ENCODE measurements at regions not wholly inside any gene's neighbourhood (a gene's known extent, or its start where the extent isn't known, plus 50 kb on each side); places are given as distances from the start of the nearest gene placed in this dataset.

- TF ChIP-seq ZSCAN30 (tag by site-specific recombination; IDR thresholded peaks at IDR 0.05) (no peak), ZNF184 (tag by site-specific recombination; IDR thresholded peaks at IDR 0.05) (no peak), ZNF280D (tag by site-specific recombination; IDR thresholded peaks at IDR 0.05) (no peak)
Measured at GRCh38 chrX:39828971-39829370, 268.8 kb downstream of the BCOR start (continued).

GRCh38 chrX:39829965-39830364 is 267.8 kb downstream of the BCOR start:
- no peak overlapping the region for H3K27ac ChIP-seq (ENCODE audit: extremely low read depth, low read depth, low read length)
- CTCF ChIA-PET: interaction anchor here (0.6 to 0.8 kb wide), 3 partner anchors 12 to 279 kb away, joined by 3 to 4 read pairs (median 3); no protein-coding TSS in a partner anchor
- H3K9me3 ChIP-seq (ENCODE audit: control insufficient read depth, insufficient read depth, low read depth, low read length): no peaks in the 10 kb centered on the region
- H3K4me1 ChIP-seq (ENCODE audit: control insufficient read depth, insufficient read depth, low read length): no peaks in the 10 kb centered on the region
- TF ChIP-seq ZNF843 (tag by site-specific recombination; IDR thresholded peaks at IDR 0.05) (no peak), ZFHX2 (tag by site-specific recombination; conservative IDR thresholded peaks at IDR 0.05) (no peak), ZNF416 (tag by site-specific recombination; IDR thresholded peaks at IDR 0.05) (no peak), HOXC10 (CRISPR knock-in tag; IDR thresholded peaks at IDR 0.05) (no peak), ZNF518A (tag by site-specific recombination; conservative IDR thresholded peaks at IDR 0.05; ENCODE audit: low read depth) (no peak), ZNF501 (tag by site-specific recombination; IDR thresholded peaks at IDR 0.05) (no peak), SP3 (tag by site-specific recombination; IDR thresholded peaks at IDR 0.05) (no peak), ZNF132 (tag by site-specific recombination; IDR thresholded peaks at IDR 0.05; ENCODE audit: borderline replicate concordance) (no peak), ZNF174 (tag by site-specific recombination; IDR thresholded peaks at IDR 0.05) (no peak), ZBTB26 (tag by site-specific recombination; optimal IDR thresholded peaks at IDR 0.05) (no peak), ZNF121 (tag by site-specific recombination; IDR thresholded peaks at IDR 0.05) (no peak), ZFP41 (tag by site-specific recombination; IDR thresholded peaks at IDR 0.05; ENCODE audit: borderline replicate concordance) (no peak)
- no peak overlapping the region for H3K4me3 ChIP-seq (ENCODE audit: low read depth, low read length)
- no peaks in the 10 kb centered on the region for H3K36me3 ChIP-seq (ENCODE audit: control insufficient read depth in 2 of 2, insufficient read depth in 1 of 2, low read length in 2 of 2)
- POLR2A ChIA-PET: no interaction called here

DNA sequence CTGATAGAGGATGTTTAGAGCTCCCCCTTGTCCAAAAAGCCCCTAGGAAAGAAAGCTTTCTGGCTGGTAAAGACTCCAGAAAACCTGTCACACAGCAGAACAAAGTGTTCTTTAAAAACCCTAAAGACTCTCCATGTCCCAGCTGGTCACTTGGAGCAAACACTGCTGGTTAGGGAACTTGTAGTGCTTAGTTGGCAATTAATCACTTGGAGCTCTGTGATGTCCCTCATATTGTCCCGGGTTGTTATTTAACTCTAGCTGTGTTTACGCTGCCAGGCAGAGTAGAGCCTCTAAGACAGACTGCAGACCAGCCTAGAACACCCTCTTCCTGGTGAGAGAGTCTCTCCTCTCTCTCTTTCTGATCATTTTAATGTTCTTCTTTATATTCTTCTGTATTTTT is 267.3 kb downstream of the BCOR start:
- POLR2A ChIA-PET: no interaction called here
- TF ChIP-seq, protein P1, sequence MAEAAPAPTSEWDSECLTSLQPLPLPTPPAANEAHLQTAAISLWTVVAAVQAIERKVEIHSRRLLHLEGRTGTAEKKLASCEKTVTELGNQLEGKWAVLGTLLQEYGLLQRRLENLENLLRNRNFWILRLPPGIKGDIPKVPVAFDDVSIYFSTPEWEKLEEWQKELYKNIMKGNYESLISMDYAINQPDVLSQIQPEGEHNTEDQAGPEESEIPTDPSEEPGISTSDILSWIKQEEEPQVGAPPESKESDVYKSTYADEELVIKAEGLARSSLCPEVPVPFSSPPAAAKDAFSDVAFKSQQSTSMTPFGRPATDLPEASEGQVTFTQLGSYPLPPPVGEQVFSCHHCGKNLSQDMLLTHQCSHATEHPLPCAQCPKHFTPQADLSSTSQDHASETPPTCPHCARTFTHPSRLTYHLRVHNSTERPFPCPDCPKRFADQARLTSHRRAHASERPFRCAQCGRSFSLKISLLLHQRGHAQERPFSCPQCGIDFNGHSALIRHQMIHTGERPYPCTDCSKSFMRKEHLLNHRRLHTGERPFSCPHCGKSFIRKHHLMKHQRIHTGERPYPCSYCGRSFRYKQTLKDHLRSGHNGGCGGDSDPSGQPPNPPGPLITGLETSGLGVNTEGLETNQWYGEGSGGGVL (tag by site-specific recombination; IDR thresholded peaks at IDR 0.05): no peak
- peak; percentile 55 for TF ChIP-seq ZIC2 (tag by site-specific recombination; IDR thresholded peaks at IDR 0.05)

More for the DNA sequence above, 267.3 kb downstream of the BCOR start:
- Histone ChIP-seq H3K27ac (ENCODE audit: extremely low read depth, low read depth, low read length) (no peak overlapping the region), H3K9me3 (ENCODE audit: control insufficient read depth, insufficient read depth, low read depth, low read length) (no peaks in the 10 kb centered on the region), H3K4me1 (ENCODE audit: control insufficient read depth, insufficient read depth, low read length) (no peaks in the 10 kb centered on the region), H3K36me3 (ENCODE audit: control insufficient read depth in 2 of 2, insufficient read depth in 1 of 2, low read length in 2 of 2) (no peaks in the 10 kb centered on the region), H3K4me3 (ENCODE audit: low read depth, low read length) (no peak overlapping the region)
- CTCF ChIA-PET: interaction anchor here (0.6 kb wide), 2 partner anchors 11 to 278 kb away, joined by 3 to 4 read pairs; no protein-coding TSS in a partner anchor

Data from HEK293 (cell line).